K562 (cell line): ENCODE measurements at regions not wholly inside any gene's neighbourhood (a gene's known extent, or its start where the extent isn't known, plus 50 kb on each side); places are given as distances from the start of the nearest gene placed in this dataset.
"Not testable (repeated sequence)": the region's sequence is repeated elsewhere in the genome, so short reads cannot be mapped to it uniquely, and the experiment has no call there.

Source experiments
- ATAC-seq: fragments of 200-7000 bp; cut with Tn5 transposase; 3 replicates; pipeline ENCODE4 v1.9.1; 2020; ENCODE audit warnings: moderate library complexity
- BruUV-seq: library from RNA; stranded (reverse); fragments of 400-500 nt; replicated peaks from 2 replicates; lab custom pipeline; 2021; lab: Mats Ljungman, UMichigan
- CTCF ChIA-PET: fragments of 300-600 bp; formaldehyde crosslinking; extraction: SDS; loops from one replicate; lab custom pipeline; 2021; ENCODE audit warnings: low intra/inter-chr PET ratio; lab: Yijun Ruan, JAX
- POLR2A ChIA-PET: fragments of 300-600, 350-650 bp; sonication (Branson Sonifier 250); formaldehyde crosslinking; extraction: SDS; loops from one replicate; lab custom pipeline; 2021; ENCODE audit warnings: antibody characterized with exemption, inconsistent platforms; lab: Yijun Ruan, JAX
- DNase-seq, 4 experiments: peaks; one replicate each; pipeline versions ENCODE4 v3.0.0 to v3.0.0-alpha.2; 2011 to 2018; ENCODE audit warnings: low spot score in 3 of 4, mixed read lengths in 3 of 4; ENCODE audit errors: extremely low read depth in 1 of 4
- FAIRE-seq: peaks from 2 replicates; lab custom pipeline; 2011; peaks lifted over from hg19 to GRCh38; lab: Jason Lieb, UNC
- H2AFZ ChIP-seq: 2 replicates; pipeline ENCODE4 v1.6.0; 2011; ENCODE audit warnings: low read depth, low read length, control low read depth, inconsistent platforms
- H3K27ac ChIP-seq: fragments of 200-600 bp; 3 replicates; pipeline ENCODE4 v1.8.0; 2011; ENCODE audit warnings: low read depth, mild to moderate bottlenecking, control low read depth, inconsistent platforms, low read length, moderate library complexity, mixed read lengths; ENCODE audit errors: extremely low read depth
- H3K27me3 ChIP-seq, 2 experiments: fragments of 300-600 bp in 1 of 2; 2 replicates in 1 of 2; 3 replicates in 1 of 2; pipeline versions ENCODE4 v1.6.0 to v1.8.0; 2011; ENCODE audit warnings: inconsistent platforms in 2 of 2, low read length in 2 of 2, mild to moderate bottlenecking in 1 of 2, mixed read lengths in 1 of 2, moderate library complexity in 1 of 2; ENCODE audit not compliant: control insufficient read depth in 2 of 2, insufficient read depth in 2 of 2
- H3K36me3 ChIP-seq: fragments of 300-600 bp; 3 replicates; pipeline ENCODE4 v1.8.0; 2011; ENCODE audit warnings: mild to moderate bottlenecking, low read length, inconsistent platforms; ENCODE audit not compliant: control insufficient read depth, insufficient read depth
- H3K4me1 ChIP-seq, 2 experiments: fragments of 200-600 bp in 1 of 2; replicated peaks in 1 of 2; 2 replicates in 1 of 2; 3 replicates in 1 of 2; pipeline versions ENCODE4 v1.5.1 to v1.8.0; 2011; ENCODE audit warnings: inconsistent platforms in 2 of 2, low read length in 2 of 2, mild to moderate bottlenecking in 1 of 2, mixed read lengths in 1 of 2, moderate library complexity in 1 of 2; ENCODE audit not compliant: control insufficient read depth in 2 of 2, insufficient read depth in 2 of 2
- H3K4me2 ChIP-seq: 2 replicates; pipeline ENCODE4 v1.6.1; 2011; ENCODE audit warnings: low read length, control low read depth, inconsistent platforms, mixed read lengths; ENCODE audit not compliant: insufficient read depth
- H3K4me3 ChIP-seq: fragments of 200-600 bp; sonication (generic), shearing (Covaris generic); 2 replicates; pipeline ENCODE4 v1.5.1; 2016; ENCODE audit warnings: control low read depth, inconsistent platforms
- H3K79me2 ChIP-seq: fragments of 200-600 bp; 3 replicates; pipeline ENCODE4 v1.8.0; 2011; ENCODE audit warnings: low read length, inconsistent platforms; ENCODE audit not compliant: control insufficient read depth, insufficient read depth
- H3K9ac ChIP-seq, 2 experiments: 2 replicates each; pipeline versions ENCODE4 v1.6.0 to v1.6.1; 2011; ENCODE audit warnings: low read depth in 2 of 2, low read length in 2 of 2, control low read depth in 1 of 2, inconsistent platforms in 1 of 2, mild to moderate bottlenecking in 1 of 2, mixed read lengths in 1 of 2; ENCODE audit not compliant: insufficient read depth in 1 of 2
- H3K9me1 ChIP-seq: one replicate; pipeline ENCODE4 v1.6.0; 2011; ENCODE audit warnings: inconsistent platforms, mild to moderate bottlenecking, low read length, moderate library complexity; ENCODE audit not compliant: control insufficient read depth, insufficient read depth
- H3K9me3 ChIP-seq: replicated peaks from 2 replicates; pipeline ENCODE4 v1.5.1; 2011; ENCODE audit warnings: low read depth, low read length, inconsistent platforms; ENCODE audit not compliant: control insufficient read depth, insufficient read depth
- H4K20me1 ChIP-seq: replicated peaks from 2 replicates; pipeline ENCODE4 v1.6.1; 2011; ENCODE audit warnings: low read length, inconsistent platforms, mixed read lengths; ENCODE audit not compliant: control insufficient read depth, insufficient read depth
- HDAC1 ChIP-seq, 2 experiments: fragments of 450-650 bp; IDR thresholded peaks; 2 replicates each; pipeline ENCODE4 v1.6.1; 2016 to 2017; ENCODE audit warnings: inconsistent platforms in 1 of 2, mild to moderate bottlenecking in 1 of 2, moderate library complexity in 1 of 2
- MAFF ChIP-seq: IDR thresholded peaks from 2 replicates; pipeline ENCODE4 v1.6.1; 2012; ENCODE audit warnings: low read length, improper control_type of control experiment
- ZNF316 ChIP-seq: fragments of 450-650 bp; IDR thresholded peaks from 2 replicates; pipeline ENCODE4 v1.6.1; 2016
- WGBS: fragments of 100-300 bp; shearing (Covaris generic); methylation state at CpG from one replicate; pipeline ENCODE4 v1.1.6; 2016; ENCODE audit warnings: low coverage, mixed read lengths; ENCODE audit not compliant: insufficient coverage; ENCODE audit errors: missing lambda C conversion rate; 5-methylcytosine and 5-hydroxymethylcytosine counted together
- in situ Hi-C: fragments of 300-500 bp; cut with MboI; formaldehyde crosslinking; loops from 4 replicates; pipeline ENCODE4 v1.15.0; 2018; ENCODE audit warnings: inconsistent platforms, mixed read lengths
- intact Hi-C: fragments of 100-400 bp; cut with micrococcal nuclease; formaldehyde crosslinking; loops from 2 replicates; pipeline ENCODE4 v1.14.2; 2022

DNA sequence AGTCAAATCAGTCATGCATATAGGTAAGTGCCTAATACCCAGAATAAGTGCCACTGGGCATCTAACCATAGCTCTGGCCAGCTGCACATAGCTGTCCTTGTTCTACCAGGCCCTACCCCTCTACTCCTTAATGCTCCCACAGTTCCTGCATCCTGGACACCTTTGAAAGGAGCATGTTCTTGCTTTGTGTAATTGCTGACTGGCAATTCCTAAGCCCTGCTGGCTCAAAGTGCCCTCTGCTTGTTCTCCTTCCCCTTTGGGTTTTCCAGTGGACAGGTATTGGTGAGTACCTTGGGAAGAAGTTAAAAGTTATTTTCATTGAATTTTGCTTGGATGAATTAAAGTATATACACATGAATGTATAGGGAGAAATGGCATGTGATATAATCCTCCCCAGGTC is 516.4 kb downstream of the ETNK1 start:
- no peaks in the 10 kb centered on the region for H3K79me2 ChIP-seq
- no peak for TF ChIP-seq HDAC1 (IDR thresholded peaks at IDR 0.05)
- TF ChIP-seq ZNF316: 0 out of 2 replicates have a peak, but pooled peaks have one; percentile 10
- 0 out of 2 replicates have a peak, but pooled peaks have one; percentile 18 for TF ChIP-seq MAFF
- no peaks in the 10 kb centered on the region for H4K20me1 ChIP-seq
- ATAC-seq: no peak
- no peaks in the 10 kb centered on the region for H3K9me1 ChIP-seq
- POLR2A ChIA-PET: no interaction called here
- H3K27me3 ChIP-seq: no peaks in the 10 kb centered on the region
- no TSS peak for BruUV-seq
- H2AFZ ChIP-seq: no peak overlapping the region
- CTCF ChIA-PET: no interaction called here
- DNase-seq: no peak
- no peaks in the 10 kb centered on the region for H3K9me3 ChIP-seq
- H3K36me3 ChIP-seq: no peaks in the 10 kb centered on the region
- FAIRE-seq: no peak
- intact Hi-C loops: no loop called here
- no peak overlapping the region for H3K9ac ChIP-seq
- no peak overlapping the region for H3K4me3 ChIP-seq
- no peak overlapping the region for H3K4me2 ChIP-seq
- no peaks in the 10 kb centered on the region for H3K4me1 ChIP-seq
- no peak overlapping the region for H3K27ac ChIP-seq
- in situ Hi-C loops: no loop called here

DNA sequence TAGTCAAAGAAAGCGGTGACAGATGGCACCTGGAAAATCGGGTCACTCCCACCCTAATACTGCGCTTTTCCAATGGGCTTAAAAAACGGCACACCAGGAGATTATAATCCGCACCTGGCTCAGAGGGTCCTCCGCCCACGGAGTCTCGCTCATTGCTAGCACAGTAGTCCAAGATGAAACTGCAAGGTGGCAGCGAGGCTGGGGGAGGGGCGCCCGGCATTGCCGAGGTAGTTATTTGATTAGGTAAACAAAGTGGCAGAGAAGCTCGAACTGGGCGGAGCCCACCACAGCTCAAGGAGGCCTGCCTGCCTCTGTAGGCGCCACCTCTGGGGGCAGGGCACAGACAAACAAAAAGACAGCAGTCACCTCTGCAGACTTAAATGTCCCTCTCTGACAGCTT is 521.1 kb downstream of the ETNK1 start:
- H3K27ac ChIP-seq, H3K4me2 ChIP-seq, H3K9me3 ChIP-seq, POLR2A ChIA-PET, BruUV-seq, H2AFZ ChIP-seq, ATAC-seq, H3K4me1 ChIP-seq, DNase-seq, H3K27me3 ChIP-seq, H3K36me3 ChIP-seq, H3K9ac ChIP-seq, FAIRE-seq, intact Hi-C loops, H3K9me1 ChIP-seq, in situ Hi-C loops, H3K79me2 ChIP-seq, H4K20me1 ChIP-seq, H3K4me3 ChIP-seq, CTCF ChIA-PET: not testable (repeated sequence)
- 37% methylated on average over 15 of the region's 15 CpGs for WGBS
